ENCODE measurements at regions not wholly inside any gene's neighbourhood (a gene's known extent, or its start where the extent isn't known, plus 50 kb on each side); places are given as distances from the start of the nearest gene placed in this dataset.

GRCh38 chr1:228990906-228991569, 255.8 kb downstream of the RHOU start:
- DNase-seq = no peak

- DNase-seq = no peak
These were observed 256.8 kb downstream of the RHOU start for GRCh38 chr1:228992044-228992443.

- DNase-seq = no peak
These were observed 257.7 kb downstream of the RHOU start for GRCh38 chr1:228992907-228993535.

- no peak for DNase-seq
These were observed 259.7 kb downstream of the RHOU start for GRCh38 chr1:228994676-228995594.

GRCh38 chr1:228996281-228996680, 261.0 kb downstream of the RHOU start:
- no peak for DNase-seq

- DNase-seq = no peak
These were observed 262.5 kb downstream of the RHOU start for GRCh38 chr1:228997721-228998144.

GRCh38 chr1:228998179-228998578, 262.9 kb downstream of the RHOU start:
- no peak for DNase-seq

- DNase-seq = no peak
These were observed 264.3 kb downstream of the RHOU start for GRCh38 chr1:228999446-229000170.

- DNase-seq = no peak
These were observed 264.9 kb downstream of the RHOU start for GRCh38 chr1:229000187-229000586.

GRCh38 chr1:229001467-229002011, 266.3 kb downstream of the RHOU start:
- DNase-seq = no peak

GRCh38 chr1:229002037-229002436, 266.8 kb downstream of the RHOU start:
- no peak for DNase-seq

GRCh38 chr1:229002451-229002960, 267.2 kb downstream of the RHOU start:
- no peak for DNase-seq

GRCh38 chr1:229003233-229004031, 267.5 kb upstream of the RAB4A start:
- no peak for DNase-seq

- no peak for DNase-seq
These were observed 266.7 kb upstream of the RAB4A start for GRCh38 chr1:229004066-229004833.

- no peak for DNase-seq
These were observed 265.8 kb upstream of the RAB4A start for GRCh38 chr1:229005097-229005496.

GRCh38 chr1:229005556-229005955, 265.4 kb upstream of the RAB4A start:
- DNase-seq = no peak

GRCh38 chr1:229006121-229006870, 264.6 kb upstream of the RAB4A start:
- no peak for DNase-seq

GRCh38 chr1:229007167-229007566, 263.7 kb upstream of the RAB4A start:
- no peak for DNase-seq

- DNase-seq = no peak
These were observed 263.2 kb upstream of the RAB4A start for GRCh38 chr1:229007701-229008100.

All from left kidney (tissue), 1 donor.